Esophagus muscularis mucosa (tissue), 3 donors: ENCODE measurements at regions not wholly inside any gene's neighbourhood (a gene's known extent, or its start where the extent isn't known, plus 50 kb on each side); places are given as distances from the start of the nearest gene placed in this dataset.

Source experiments
- POLR2A ChIP-seq: fragments of 450-650 bp; IDR thresholded peaks from one replicate; pipeline ENCODE4 v1.6.1; 2017; ENCODE audit warnings: antibody characterized with exemption, moderate library complexity, mild to moderate bottlenecking, low read depth
- POLR2AphosphoS5 ChIP-seq, 2 donors: sonication (generic); formaldehyde crosslinking; IDR thresholded peaks; one replicate each; pipeline ENCODE4 v1.6.1; 2017; ENCODE audit warnings: antibody characterized with exemption in 2 of 2
- TF ChIP-seq, protein P1 (sequence below), 3 experiments: fragments of 200-600 bp in 2 of 3; fragments of 450-650 bp in 1 of 3; sonication (generic) in 2 of 3; IDR thresholded peaks; one replicate each; pipeline ENCODE4 v1.5.1; 2017 to 2019; ENCODE audit warnings: antibody characterized with exemption in 3 of 3, mild to moderate bottlenecking in 2 of 3, moderate library complexity in 1 of 3

- no peak for TF ChIP-seq POLR2A
- TF ChIP-seq, protein P1, sequence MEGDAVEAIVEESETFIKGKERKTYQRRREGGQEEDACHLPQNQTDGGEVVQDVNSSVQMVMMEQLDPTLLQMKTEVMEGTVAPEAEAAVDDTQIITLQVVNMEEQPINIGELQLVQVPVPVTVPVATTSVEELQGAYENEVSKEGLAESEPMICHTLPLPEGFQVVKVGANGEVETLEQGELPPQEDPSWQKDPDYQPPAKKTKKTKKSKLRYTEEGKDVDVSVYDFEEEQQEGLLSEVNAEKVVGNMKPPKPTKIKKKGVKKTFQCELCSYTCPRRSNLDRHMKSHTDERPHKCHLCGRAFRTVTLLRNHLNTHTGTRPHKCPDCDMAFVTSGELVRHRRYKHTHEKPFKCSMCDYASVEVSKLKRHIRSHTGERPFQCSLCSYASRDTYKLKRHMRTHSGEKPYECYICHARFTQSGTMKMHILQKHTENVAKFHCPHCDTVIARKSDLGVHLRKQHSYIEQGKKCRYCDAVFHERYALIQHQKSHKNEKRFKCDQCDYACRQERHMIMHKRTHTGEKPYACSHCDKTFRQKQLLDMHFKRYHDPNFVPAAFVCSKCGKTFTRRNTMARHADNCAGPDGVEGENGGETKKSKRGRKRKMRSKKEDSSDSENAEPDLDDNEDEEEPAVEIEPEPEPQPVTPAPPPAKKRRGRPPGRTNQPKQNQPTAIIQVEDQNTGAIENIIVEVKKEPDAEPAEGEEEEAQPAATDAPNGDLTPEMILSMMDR (IDR thresholded peaks at IDR 0.05) = no peak
- no peak for TF ChIP-seq POLR2AphosphoS5 (IDR thresholded peaks at IDR 0.05)
Observed at GRCh38 chr18:47543080-47543479, 291.6 kb upstream of the SKOR2 start.
